GM19025 (cell line): ENCODE measurements at regions not wholly inside any gene's neighbourhood (a gene's known extent, or its start where the extent isn't known, plus 50 kb on each side); places are given as distances from the start of the nearest gene placed in this dataset.

ENCODE experiments used
- ATAC-seq: cut with Tn5 transposase; IDR thresholded peaks from one replicate; pipeline ENCODE4 v1.9.1; 2021; ENCODE audit warnings: mild to moderate bottlenecking, low read depth, moderate library complexity; ENCODE audit not compliant: unreplicated experiment

- no peak for ATAC-seq
Measured at GRCh38 chr6:9455864-9456658, 958.8 kb downstream of the TFAP2A start.

GRCh38 chr6:9439621-9440330 is 975.1 kb downstream of the TFAP2A start:
- no peak for ATAC-seq

- no peak for ATAC-seq
Measured at GRCh38 chr6:9437836-9438235, 977.0 kb downstream of the TFAP2A start.

- no peak for ATAC-seq
Measured at GRCh38 chr6:9435281-9435680, 979.6 kb downstream of the TFAP2A start.

GRCh38 chr6:9431945-9432344 is 982.9 kb downstream of the TFAP2A start:
- ATAC-seq: no peak

GRCh38 chr6:9428421-9429172 is 986.3 kb downstream of the TFAP2A start:
- ATAC-seq: no peak

GRCh38 chr6:9422138-9422537 is 986.8 kb upstream of the SLC35B3 start:
- no peak for ATAC-seq

GRCh38 chr6:9420316-9421015 is 985.1 kb upstream of the SLC35B3 start:
- no peak for ATAC-seq

GRCh38 chr6:9417400-9417799 is 982.1 kb upstream of the SLC35B3 start:
- no peak for ATAC-seq

GRCh38 chr6:9412951-9413559 is 977.7 kb upstream of the SLC35B3 start:
- no peak for ATAC-seq

- no peak for ATAC-seq
Measured at GRCh38 chr6:9409126-9409525, 973.8 kb upstream of the SLC35B3 start.

- no peak for ATAC-seq
Measured at GRCh38 chr6:9408402-9409117, 973.2 kb upstream of the SLC35B3 start.

- ATAC-seq: no peak
Measured at GRCh38 chr6:9405825-9406224, 970.5 kb upstream of the SLC35B3 start.

- ATAC-seq: no peak
Measured at GRCh38 chr6:9405369-9405768, 970.0 kb upstream of the SLC35B3 start.

GRCh38 chr6:9404351-9405146 is 969.2 kb upstream of the SLC35B3 start:
- ATAC-seq: no peak

GRCh38 chr6:9403736-9404135 is 968.4 kb upstream of the SLC35B3 start:
- ATAC-seq: no peak

GRCh38 chr6:9401960-9402359 is 966.6 kb upstream of the SLC35B3 start:
- no peak for ATAC-seq

- no peak for ATAC-seq
Measured at GRCh38 chr6:9399916-9400315, 964.6 kb upstream of the SLC35B3 start.
